ENCODE measurements at regions not wholly inside any gene's neighbourhood (a gene's known extent, or its start where the extent isn't known, plus 50 kb on each side); places are given as distances from the start of the nearest gene placed in this dataset.

DNA sequence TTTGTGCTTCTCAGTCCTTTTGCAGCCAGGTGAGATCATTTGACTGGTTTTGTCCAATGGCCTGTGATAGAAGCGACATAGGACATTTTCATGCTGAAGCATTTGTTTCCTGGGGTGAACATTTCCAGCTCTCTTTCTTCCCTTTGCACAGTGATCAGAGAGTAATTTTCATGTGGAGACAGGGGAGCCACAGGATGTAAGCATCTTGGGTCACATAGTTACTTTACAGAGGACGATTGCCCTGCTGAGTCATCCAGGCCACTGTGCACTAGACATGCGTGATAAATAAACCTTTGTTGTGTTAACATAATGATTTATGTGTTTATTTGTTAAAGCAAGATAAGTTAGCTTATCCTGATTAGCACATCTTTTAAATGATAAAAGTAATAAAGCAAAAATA is 263.5 kb upstream of the CCDC179 start:
- in situ Hi-C loops (cut with MboI) = loop anchor here (25.0 kb wide), 1 partner anchor 1264 kb away; no protein-coding TSS in a partner anchor
- no peaks in the 10 kb centered on the region; the same call in 1 of the 2 replicates for H3K9me2 ChIP-seq (ENCODE audit: insufficient read depth)
- no peak overlapping the region for H2AFZ ChIP-seq
- 39 to 41% methylated on average over 3 of the region's 3 CpGs for WGBS, 2 experiments (ENCODE audit: low coverage in 1 of 2, low lambda C conversion rate in 2 of 2, missing lambda C conversion rate in 2 of 2)
- no peak overlapping the region for H3K9ac ChIP-seq
- 0 out of 2 replicates have a peak, but pooled peaks cover 5% of the 10 kb centered on the region for H3K4me1 ChIP-seq (ENCODE audit: insufficient read depth)
- DNase-seq = peak; percentile 42
- TF ChIP-seq EZH2 (IDR thresholded peaks at IDR 0.05; ENCODE audit: insufficient read depth, poor library complexity, severe bottlenecking) (no peak), EZH2phosphoT487 (IDR thresholded peaks at IDR 0.05; ENCODE audit: insufficient read depth, low read depth) (no peak)
- no peak overlapping the region for H3K4me2 ChIP-seq (ENCODE audit: unreplicated experiment)
- no peak overlapping the region for H3K4me3 ChIP-seq
- no peaks in the 10 kb centered on the region for H3F3A ChIP-seq (ENCODE audit: insufficient read depth)
- H3K79me2 ChIP-seq (ENCODE audit: insufficient read depth) = no peaks in the 10 kb centered on the region
- no peaks in the 10 kb centered on the region for H3K27me3 ChIP-seq (replicated peaks; ENCODE audit: insufficient read depth)
- no peaks in the 10 kb centered on the region for H3K36me3 ChIP-seq (ENCODE audit: low read depth)
- no peaks in the 10 kb centered on the region for H4K20me1 ChIP-seq (ENCODE audit: insufficient read depth)
- no peaks in the 10 kb centered on the region for H3K9me3 ChIP-seq (ENCODE audit: low read depth)
- no peak overlapping the region for H3K27ac ChIP-seq

DNA sequence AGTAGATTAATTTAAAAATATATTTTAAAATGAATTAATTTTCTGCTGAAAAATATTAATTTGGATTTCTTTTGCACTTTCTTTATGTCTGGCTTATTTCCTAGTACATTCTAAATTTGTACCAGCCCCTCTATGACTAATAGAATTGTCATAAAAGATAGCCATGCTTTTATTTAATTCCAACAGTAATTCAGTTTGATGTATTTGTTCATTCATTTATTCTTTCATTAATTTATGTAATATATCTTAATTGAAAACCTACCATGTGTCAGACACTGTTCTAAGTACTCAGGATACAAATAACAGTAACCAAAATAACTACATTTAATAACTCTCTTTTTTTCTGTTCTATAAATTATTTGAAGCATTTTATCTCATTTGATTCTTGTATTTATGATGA is 264.0 kb upstream of the CCDC179 start:
- no peaks in the 10 kb centered on the region for H3F3A ChIP-seq (ENCODE audit: insufficient read depth)
- TF ChIP-seq EZH2phosphoT487 (IDR thresholded peaks at IDR 0.05; ENCODE audit: insufficient read depth, low read depth) (no peak), EZH2 (IDR thresholded peaks at IDR 0.05; ENCODE audit: insufficient read depth, poor library complexity, severe bottlenecking) (no peak)
- DNase-seq = peak; percentile 28
- no peak overlapping the region for H2AFZ ChIP-seq
- no peak overlapping the region for H3K4me3 ChIP-seq
- no peak overlapping the region for H3K9ac ChIP-seq
- in situ Hi-C loops (cut with MboI) = loop anchor here (25.0 kb wide), 1 partner anchor 1263 kb away; no protein-coding TSS in a partner anchor
- no peaks in the 10 kb centered on the region for H3K27me3 ChIP-seq (replicated peaks; ENCODE audit: insufficient read depth)
- no peaks in the 10 kb centered on the region; the same call in 1 of the 2 replicates for H3K9me2 ChIP-seq (ENCODE audit: insufficient read depth)
- 0 out of 2 replicates have a peak, but pooled peaks cover 5% of the 10 kb centered on the region for H3K4me1 ChIP-seq (ENCODE audit: insufficient read depth)
- H4K20me1 ChIP-seq (ENCODE audit: insufficient read depth) = no peaks in the 10 kb centered on the region
- H3K4me2 ChIP-seq (ENCODE audit: unreplicated experiment) = no peak overlapping the region
- no peaks in the 10 kb centered on the region for H3K79me2 ChIP-seq (ENCODE audit: insufficient read depth)
- H3K36me3 ChIP-seq (ENCODE audit: low read depth) = no peaks in the 10 kb centered on the region
- no peaks in the 10 kb centered on the region for H3K9me3 ChIP-seq (ENCODE audit: low read depth)
- H3K27ac ChIP-seq = no peak overlapping the region

DNA sequence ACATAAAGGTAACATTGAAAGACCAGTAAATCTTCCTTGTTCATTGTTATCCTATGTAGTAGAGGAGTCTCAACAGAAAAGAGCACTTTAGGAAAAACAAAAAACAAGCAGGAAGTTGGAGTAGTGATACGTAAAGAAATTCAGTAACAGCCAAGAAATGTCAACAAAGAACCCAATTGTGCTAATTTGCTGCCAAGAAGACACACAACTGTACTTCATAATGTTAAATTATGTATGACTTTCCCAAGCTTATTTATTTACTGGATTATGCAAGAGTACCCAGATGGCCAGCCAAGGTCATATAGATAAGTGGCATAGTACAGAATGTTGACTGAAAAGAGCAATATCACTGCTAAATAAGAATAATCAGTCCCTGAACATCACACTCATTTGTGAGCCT is 264.7 kb upstream of the CCDC179 start:
- 97 to 100% methylated on average over 1 of the region's 1 CpG for WGBS, 2 experiments (ENCODE audit: low coverage in 1 of 2, low lambda C conversion rate in 2 of 2, missing lambda C conversion rate in 2 of 2)
- no peak overlapping the region for H3K27ac ChIP-seq

DNA sequence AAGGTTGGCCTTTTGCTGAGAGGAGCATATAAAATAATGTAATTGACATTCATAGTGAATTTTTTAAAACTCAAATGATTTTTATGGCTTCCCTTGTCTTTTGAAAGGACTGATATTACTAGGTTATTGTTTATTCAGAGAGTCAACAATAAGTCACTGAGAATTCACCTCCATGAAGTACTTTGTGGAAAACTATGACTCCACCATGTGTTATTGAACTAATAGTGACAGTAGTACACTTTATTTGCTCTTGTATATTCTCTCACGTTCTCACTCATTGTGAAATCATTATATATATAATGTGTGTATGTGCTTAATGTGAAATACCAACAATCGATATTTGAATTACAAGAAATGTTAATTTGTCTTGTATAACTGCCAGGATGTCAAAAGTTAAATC is 267.4 kb upstream of the CCDC179 start:
- Histone ChIP-seq H3F3A (ENCODE audit: insufficient read depth) (no peaks in the 10 kb centered on the region), H2AFZ (no peak overlapping the region), H3K9me3 (ENCODE audit: low read depth) (no peaks in the 10 kb centered on the region), H3K4me1 (ENCODE audit: insufficient read depth) (0 out of 2 replicates have a peak, but pooled peaks cover 5% of the 10 kb centered on the region), H3K27ac (no peak overlapping the region), H3K9ac (no peak overlapping the region), H3K4me3 (no peak overlapping the region), H3K4me2 (ENCODE audit: unreplicated experiment) (no peak overlapping the region), H4K20me1 (ENCODE audit: insufficient read depth) (no peaks in the 10 kb centered on the region), H3K27me3 (replicated peaks; ENCODE audit: insufficient read depth) (no peaks in the 10 kb centered on the region), H3K79me2 (ENCODE audit: insufficient read depth) (no peaks in the 10 kb centered on the region), H3K36me3 (ENCODE audit: low read depth) (no peaks in the 10 kb centered on the region), H3K9me2 (ENCODE audit: insufficient read depth) (no peaks in the 10 kb centered on the region; the same call in 1 of the 2 replicates)
- WGBS, 2 experiments (ENCODE audit: low coverage in 1 of 2, low lambda C conversion rate in 2 of 2, missing lambda C conversion rate in 2 of 2) = 65 to 69% methylated on average over 2 of the region's 2 CpGs
- no peak for TF ChIP-seq EZH2phosphoT487 (IDR thresholded peaks at IDR 0.05; ENCODE audit: insufficient read depth, low read depth)
- no peak for TF ChIP-seq EZH2 (IDR thresholded peaks at IDR 0.05; ENCODE audit: insufficient read depth, poor library complexity, severe bottlenecking)
- DNase-seq = no peak
- in situ Hi-C loops (cut with MboI) = no loop called here

More for the DNA sequence above, 264.7 kb upstream of the CCDC179 start:
- in situ Hi-C loops (cut with MboI) = loop anchor here (25.0 kb wide), 1 partner anchor 1262 kb away; no protein-coding TSS in a partner anchor
- Histone ChIP-seq H3K4me3 (no peak overlapping the region), H3K36me3 (ENCODE audit: low read depth) (no peaks in the 10 kb centered on the region), H3K79me2 (ENCODE audit: insufficient read depth) (no peaks in the 10 kb centered on the region), H3K27me3 (replicated peaks; ENCODE audit: insufficient read depth) (no peaks in the 10 kb centered on the region), H3K4me1 (ENCODE audit: insufficient read depth) (0 out of 2 replicates have a peak, but pooled peaks cover 5% of the 10 kb centered on the region), H2AFZ (no peak overlapping the region), H3K9me2 (ENCODE audit: insufficient read depth) (no peaks in the 10 kb centered on the region; the same call in 1 of the 2 replicates), H3F3A (ENCODE audit: insufficient read depth) (no peaks in the 10 kb centered on the region), H3K4me2 (ENCODE audit: unreplicated experiment) (no peak overlapping the region), H3K9me3 (ENCODE audit: low read depth) (no peaks in the 10 kb centered on the region), H3K9ac (no peak overlapping the region), H4K20me1 (ENCODE audit: insufficient read depth) (no peaks in the 10 kb centered on the region)
- TF ChIP-seq EZH2phosphoT487 (IDR thresholded peaks at IDR 0.05; ENCODE audit: insufficient read depth, low read depth) (no peak), EZH2 (IDR thresholded peaks at IDR 0.05; ENCODE audit: insufficient read depth, poor library complexity, severe bottlenecking) (no peak)
- no peak for DNase-seq

DNA sequence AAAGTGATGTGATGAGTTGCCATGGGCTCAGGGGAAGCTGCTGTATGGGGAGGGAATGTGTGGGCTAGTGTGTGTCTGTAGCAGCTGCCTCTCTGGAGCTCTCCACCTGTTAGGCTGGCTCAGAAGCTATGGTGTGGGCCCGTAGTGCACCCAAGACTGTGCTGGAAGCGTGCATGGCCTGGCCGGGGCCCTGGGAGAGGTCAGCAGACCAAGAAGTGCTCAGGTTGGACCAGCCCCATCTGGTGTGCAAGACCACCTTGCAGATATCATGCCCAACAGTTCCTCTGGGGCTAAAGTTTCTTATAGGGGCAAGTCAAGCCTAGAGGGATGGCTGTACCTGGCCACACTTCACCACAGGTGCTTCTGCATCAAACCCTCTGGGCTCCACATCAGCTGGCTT is 274.4 kb upstream of the CCDC179 start:
- DNase-seq = no peak
- Histone ChIP-seq H3F3A (ENCODE audit: insufficient read depth) (no peaks in the 10 kb centered on the region), H3K9me2 (ENCODE audit: insufficient read depth) (no peaks in the 10 kb centered on the region), H3K27ac (no peak overlapping the region), H3K36me3 (ENCODE audit: low read depth) (no peaks in the 10 kb centered on the region), H3K79me2 (ENCODE audit: insufficient read depth) (no peaks in the 10 kb centered on the region), H3K9ac (no peak overlapping the region), H3K4me3 (no peak overlapping the region), H3K4me1 (ENCODE audit: insufficient read depth) (no peaks in the 10 kb centered on the region), H3K4me2 (ENCODE audit: unreplicated experiment) (no peak overlapping the region), H3K9me3 (ENCODE audit: low read depth) (no peaks in the 10 kb centered on the region), H2AFZ (no peak overlapping the region), H3K27me3 (replicated peaks; ENCODE audit: insufficient read depth) (peaks cover 9% of the 10 kb centered on the region; the same call in 1 of the 2 replicates), H4K20me1 (ENCODE audit: insufficient read depth) (no peaks in the 10 kb centered on the region)
- in situ Hi-C loops (cut with MboI) = no loop called here
- 42 to 52% methylated on average over 3 of the region's 3 CpGs for WGBS, 2 experiments (ENCODE audit: low coverage in 1 of 2, low lambda C conversion rate in 2 of 2, missing lambda C conversion rate in 2 of 2)
- TF ChIP-seq EZH2phosphoT487 (IDR thresholded peaks at IDR 0.05; ENCODE audit: insufficient read depth, low read depth) = no peak
- TF ChIP-seq EZH2 (IDR thresholded peaks at IDR 0.05; ENCODE audit: insufficient read depth, poor library complexity, severe bottlenecking) = no peak

All from GM23248 (cell line).